IPS DF 19.7 (cell line): ENCODE measurements at regions not wholly inside any gene's neighbourhood (a gene's known extent, or its start where the extent isn't known, plus 50 kb on each side); places are given as distances from the start of the nearest gene placed in this dataset.

ENCODE experiments used
- DNase-seq: peaks from one replicate; pipeline ENCODE4 v3.0.0-alpha.2; 2013; ENCODE audit warnings: low read depth, low spot score

DNA sequence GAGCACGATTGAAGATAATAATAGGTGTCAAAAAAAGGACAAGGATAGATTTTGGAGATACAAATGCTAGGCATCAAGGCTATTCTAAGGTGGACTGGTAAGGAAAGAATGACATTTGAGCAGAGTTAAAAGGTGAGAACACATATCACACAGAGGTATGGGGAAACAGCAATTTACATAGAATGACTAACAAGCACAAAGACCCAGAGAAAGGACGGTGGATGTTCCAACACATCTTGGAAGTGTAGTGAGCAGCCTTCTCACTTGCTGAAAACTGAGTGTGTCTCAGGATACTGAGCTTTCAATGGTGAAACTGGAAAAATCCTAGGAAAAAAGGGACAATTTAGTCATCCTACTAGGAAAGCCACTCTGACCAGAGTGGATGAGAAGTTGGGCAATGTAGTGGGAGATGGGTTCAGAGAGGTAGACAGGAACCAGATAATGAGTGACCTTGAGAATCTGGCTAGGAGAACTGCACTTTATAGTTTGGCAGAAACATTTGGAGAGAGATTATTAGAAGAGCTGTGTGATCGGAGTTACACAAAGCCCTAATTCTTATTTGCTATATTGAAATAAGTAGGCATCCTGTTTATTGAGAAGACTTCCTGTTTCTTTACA is 706.0 kb downstream of the KCNA4 start:
- DNase-seq = no peak

DNA sequence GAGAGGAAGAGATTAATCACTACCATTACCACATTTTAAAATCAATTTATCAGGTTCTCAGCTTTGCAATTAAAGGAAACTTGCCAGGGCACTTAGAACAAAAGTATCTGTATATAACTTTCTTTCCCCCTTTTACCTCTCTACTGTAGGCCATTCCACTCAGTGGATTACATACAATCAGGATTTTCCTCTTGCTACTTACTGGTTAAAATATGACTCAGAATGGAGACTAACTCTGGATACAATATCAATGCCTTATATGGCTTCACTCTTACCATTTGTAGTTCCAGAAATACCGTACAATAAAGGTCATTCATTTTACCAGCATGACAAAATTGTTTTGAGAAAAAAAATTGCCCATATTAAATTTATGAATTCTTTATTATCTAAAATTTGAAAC is 706.8 kb downstream of the KCNA4 start:
- no peak for DNase-seq

DNA sequence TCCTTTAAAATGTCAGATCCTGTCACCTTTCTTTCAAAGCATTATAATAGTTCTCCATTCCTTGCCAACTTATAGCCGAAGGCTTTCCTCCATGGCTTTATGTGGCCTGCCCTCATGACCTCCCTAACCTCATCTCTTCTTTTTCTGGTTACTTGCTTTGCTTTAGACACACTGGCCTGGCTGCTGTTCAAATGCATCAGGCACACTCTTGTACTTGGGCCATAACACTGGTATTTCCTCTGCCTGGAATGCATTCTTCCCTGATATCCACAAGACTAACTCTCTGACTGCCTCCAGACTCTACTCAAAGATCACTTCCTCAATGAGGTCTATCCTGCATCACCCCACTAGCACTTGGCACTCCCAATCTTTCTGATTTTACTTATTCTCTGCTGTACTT is 710.3 kb downstream of the KCNA4 start:
- no peak for DNase-seq

DNA sequence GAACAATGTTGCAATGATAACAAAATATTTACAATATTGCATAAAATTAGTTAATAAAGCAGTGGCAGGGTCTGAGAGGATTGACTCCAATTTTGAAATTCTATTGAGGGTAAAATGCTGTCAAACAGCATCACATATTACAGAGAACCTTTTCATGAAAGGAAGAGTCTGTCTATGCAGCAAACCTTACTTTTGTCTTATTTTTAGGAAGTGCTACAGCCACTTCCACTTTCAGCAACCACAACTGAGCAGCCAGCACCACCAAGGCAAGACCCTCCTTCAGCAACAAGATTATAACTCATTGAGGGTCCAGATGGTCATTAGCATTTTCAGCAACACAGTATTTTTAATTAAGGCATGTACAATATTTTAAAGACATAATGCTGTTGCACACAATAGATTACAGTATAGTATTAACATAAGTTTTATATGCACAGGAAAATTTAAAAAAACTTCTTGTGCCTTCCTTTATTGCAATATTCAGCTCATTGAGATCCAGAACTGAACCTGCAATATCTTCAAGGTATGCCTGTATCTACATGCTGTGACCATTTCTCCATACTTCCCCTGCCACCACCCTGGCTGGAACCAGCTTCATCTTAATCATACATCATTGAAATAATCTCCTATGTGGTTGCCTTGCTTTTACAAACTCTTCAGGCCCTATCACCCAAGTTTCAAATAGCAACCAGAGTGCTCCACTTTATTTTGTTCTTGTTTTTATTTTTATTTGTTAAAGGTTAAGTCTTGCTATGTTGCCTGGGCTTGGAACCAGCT is 711.2 kb downstream of the KCNA4 start:
- DNase-seq = no peak

DNA sequence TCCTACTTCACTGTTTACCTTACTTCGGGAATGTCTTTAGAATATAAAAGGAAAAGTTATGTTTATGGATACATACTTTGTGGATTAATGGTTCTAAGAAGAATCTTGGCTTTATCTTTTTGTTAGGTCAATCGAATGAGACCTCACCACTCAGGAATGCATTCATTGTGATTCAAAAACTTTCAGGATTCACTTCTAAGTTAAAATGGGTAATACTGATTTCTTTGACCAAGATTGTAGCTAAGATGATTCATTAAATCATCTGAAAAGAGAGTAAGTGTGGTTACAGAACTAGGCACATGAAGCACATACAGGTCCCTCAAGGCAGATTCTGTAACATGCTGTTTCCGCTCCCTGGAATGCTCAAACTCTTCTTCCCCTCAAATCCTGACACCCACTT is 716.4 kb downstream of the KCNA4 start:
- no peak for DNase-seq

DNA sequence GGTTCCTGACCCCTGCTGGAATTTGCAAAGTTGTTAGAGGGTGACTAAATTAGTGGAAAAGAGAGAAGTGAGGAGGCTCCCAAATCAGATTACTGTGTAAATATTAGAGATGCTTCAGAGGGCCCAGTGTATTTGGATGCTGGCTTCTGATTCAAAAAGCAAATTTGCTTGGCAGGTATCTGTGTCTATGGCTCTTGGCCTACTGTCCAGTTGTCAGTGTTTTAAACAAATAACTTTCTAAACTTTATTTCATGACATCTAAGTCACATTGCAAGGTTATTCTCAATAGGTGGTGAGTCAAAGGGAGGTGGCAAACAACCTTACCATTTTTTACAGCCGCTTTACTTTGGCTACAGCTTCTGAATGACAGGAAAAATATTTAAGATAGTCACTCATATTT is 720.1 kb downstream of the KCNA4 start:
- DNase-seq = no peak

DNA sequence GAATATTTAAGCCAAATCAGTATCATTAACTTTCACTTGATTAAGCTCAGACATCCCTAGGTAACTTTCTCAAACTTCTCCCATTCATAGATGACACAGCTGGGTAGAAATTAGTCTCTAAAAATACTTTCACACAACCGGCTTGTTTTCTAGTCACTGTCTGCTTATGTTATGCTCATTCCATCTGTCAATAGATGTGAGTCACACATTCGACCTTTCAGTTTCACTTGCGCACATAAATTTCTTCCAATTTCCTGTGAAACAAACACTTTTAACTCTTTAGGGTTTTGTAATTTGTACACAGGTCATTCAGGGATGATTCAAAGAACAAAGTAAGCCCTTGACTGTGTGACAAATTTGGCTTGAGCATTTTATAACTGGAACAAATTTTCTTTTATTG is 723.0 kb downstream of the KCNA4 start:
- no peak for DNase-seq

DNA sequence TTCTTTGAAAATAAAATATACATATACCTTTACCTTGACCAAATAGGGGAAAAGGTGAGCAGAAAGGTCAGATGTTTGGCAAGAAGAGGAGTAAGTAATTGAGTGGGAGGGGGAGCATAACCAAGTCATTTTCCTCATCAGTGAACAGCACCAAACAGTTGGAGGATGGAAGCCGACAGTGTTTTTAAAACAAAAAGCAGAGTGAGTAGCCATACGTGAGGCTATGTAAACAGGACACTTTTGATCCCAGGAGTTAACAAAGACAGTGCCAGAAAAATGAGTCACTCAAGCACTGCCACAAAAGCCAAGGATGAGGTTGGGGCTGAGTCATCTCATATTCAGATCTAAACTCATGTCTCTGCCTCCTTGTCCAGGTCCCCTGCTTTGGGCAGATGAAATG is 734.7 kb downstream of the KCNA4 start:
- DNase-seq = no peak

DNA sequence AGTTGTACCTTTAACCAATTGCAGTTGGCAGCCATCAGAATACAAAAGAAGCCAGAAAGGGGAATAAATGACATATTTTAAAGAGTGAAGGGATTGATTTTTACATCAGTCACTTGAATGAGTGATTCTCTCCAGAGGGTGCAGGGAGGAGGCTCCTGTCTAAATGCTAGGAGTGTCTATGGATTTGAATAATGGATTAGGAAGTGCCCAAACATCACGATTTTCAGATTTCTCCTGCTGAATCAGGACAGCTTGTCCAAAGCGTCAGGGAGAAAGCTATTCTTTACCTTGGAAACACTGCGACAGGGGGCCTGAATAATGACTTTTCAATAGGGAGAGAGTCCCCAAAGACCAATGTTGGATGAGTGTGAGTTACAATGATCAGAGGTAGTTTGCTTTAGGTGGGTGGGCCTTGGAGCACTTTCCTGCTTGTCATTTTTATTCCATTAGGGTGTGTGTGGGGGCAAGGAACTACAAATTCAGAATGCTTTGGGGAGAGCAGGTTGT is 735.5 kb downstream of the KCNA4 start:
- no peak for DNase-seq

DNA sequence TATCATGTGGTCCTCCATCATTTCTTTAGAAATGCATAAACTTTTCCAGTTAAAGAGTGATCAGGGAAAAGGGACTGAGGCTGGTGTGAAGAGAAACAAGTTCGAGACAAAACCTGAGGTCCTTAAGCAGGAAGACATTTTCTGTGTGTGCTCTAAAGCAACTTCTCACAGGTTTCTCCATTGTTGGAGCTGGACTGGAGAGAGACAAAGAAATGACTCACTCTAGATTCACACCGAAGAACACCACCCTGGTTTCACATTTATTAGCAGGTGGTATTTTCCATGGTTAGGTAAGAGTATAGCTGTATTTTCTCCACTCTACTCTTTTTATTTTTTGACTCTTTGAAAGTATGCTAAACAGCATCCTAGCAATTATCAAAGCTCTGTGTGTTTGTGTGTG is 736.4 kb downstream of the KCNA4 start:
- no peak for DNase-seq

DNA sequence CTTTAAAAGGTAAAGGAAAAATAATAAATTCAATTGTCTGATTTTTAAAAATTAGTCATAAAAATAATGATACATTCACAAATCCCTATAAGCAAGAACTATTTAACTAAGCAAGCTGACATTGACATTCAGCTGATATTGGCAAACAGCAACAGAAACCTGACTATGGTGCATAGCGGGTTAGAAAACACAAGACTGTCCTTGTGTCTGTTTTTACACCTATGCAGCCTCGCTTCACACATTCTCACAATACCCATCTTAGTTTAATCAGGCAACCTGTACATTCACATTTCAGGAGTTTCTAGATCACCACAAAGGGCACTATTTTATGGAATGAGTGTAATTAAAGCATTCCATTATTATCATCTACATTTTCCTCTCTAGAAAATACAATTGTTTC is 737.1 kb downstream of the KCNA4 start:
- DNase-seq = no peak

DNA sequence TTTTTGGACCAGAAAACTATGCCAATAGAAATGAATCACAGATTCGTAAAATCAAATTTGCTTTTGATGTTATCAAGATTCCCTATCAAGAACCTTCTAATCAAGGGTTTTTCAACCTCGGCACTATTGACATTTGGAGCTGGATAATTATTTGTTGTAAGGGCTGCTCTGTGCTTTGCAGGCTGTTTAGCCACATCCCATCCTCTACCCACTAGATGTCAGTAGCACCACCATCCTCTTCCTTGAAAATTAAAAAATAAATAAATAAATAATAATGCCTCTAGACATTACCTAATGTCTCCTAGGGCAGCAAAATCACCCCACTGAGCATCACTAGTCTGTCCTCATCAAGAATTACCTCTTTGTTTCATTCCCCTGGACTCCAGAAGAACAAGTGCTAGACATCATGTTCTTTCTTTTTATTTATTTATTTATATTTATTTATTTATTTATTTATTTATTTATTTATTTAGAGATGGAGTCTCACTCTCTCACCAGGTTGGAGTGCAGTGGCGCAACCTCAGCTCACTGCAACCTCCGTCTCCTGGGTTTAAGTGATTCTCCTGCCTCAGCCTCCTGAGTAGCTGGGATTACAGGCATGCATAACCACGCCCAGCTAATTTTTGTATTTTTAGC is 744.7 kb downstream of the KCNA4 start:
- DNase-seq = no peak

DNA sequence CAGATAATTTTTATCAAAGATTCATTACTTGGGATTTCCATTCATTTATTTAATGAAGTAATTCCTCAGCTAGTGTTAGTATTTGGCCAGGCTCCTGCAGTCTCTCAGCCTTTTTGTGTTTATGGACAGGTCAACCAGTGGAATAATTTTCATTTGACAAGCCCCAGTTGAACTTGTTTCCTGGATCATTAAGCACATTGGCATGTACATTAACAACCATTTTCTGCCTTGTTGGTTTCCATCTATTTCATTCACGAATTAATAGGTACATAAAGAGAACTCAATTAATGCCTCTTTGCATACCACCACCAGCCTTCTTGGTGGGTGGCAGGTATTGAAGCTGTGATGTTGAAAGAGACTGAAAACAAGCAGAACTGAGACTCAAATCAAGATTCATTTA is 745.2 kb downstream of the KCNA4 start:
- DNase-seq = no peak

DNA sequence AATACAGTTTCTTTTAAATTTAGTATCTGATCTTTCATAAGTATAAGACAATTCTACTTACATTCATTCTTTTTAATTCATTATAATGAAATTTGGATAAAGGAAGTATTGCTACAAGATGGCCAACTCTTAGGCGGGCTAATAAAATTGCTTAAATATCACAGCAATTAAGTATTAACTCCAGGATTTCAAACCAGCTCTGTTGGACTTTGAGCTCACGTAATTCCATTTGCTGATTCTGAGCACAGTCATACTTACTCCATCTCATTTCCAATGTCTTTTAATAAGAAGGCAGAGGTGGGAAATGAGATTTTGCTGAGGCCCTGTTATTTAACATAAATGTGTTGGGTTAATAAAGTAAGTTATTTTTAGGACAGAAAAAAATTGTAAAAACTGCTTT is 748.1 kb downstream of the KCNA4 start:
- DNase-seq = no peak

DNA sequence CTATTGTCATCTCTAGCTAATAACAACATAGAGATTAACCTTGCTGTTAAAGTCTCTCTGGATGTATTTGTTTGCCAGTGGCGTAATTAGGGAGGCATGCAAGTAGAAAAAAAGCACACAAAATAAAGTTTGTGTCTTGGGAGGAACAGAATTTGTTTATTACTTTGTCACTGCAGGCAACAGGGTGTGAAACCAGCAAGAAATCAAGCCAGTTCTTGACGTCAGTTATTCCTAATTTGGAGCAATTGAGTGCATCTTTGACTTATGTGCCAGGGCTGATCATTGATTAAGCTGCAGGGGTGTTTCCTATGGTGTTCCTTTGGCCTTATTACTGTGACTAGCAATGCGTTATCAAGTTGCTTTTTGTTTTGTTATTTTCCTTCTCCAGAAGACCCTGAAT is 751.0 kb downstream of the KCNA4 start:
- no peak for DNase-seq

DNA sequence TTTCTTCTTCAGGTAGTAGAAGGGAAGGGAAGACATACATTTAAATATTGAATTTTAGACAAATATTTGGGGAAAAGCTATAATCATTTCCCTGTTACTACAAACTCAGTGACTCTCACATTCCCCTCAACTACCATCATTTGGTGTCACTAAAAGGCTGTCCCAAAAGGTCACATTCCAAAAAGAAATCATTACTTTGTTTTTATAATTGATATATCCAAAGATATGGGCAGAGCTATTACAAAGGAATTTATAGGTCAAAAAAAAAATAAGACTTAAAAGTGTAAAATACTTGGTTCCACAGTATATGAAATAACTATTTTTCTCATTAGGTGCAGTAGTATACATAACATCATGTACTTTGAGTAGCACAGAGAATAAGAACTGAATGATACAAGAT is 751.4 kb downstream of the KCNA4 start:
- no peak for DNase-seq

DNA sequence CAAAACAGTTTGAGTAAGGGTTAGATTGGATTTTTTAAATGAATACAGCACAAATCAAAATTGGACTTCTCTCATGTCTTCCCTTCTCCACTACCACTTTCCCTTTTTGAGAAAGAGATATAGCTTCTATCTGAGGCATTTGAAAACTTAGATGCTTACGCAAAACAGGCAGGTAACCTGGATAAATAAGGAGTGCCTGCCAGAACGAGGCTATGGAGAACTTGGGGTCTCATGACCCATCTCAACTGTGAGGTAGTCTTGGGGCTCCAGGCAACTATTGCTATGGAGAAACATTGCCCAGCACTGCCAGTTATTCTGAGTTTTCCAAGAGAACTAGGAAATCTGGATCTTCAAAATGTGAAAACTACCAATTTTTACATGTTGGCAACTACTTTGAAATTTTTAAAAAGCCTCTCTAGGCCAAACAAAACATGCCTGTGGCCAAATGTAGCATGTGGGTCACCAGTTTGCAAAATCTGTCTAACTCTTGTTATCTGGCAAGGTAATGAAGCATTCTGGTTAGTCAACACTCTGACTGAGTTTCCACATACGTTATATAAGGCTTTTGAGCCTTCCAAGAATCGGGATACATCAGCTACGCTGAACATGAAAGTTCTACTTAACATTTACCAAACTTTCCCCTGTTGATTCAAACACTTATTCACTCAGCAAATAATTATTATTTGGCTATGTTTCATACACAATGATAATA is 752.7 kb downstream of the KCNA4 start:
- DNase-seq = no peak

DNA sequence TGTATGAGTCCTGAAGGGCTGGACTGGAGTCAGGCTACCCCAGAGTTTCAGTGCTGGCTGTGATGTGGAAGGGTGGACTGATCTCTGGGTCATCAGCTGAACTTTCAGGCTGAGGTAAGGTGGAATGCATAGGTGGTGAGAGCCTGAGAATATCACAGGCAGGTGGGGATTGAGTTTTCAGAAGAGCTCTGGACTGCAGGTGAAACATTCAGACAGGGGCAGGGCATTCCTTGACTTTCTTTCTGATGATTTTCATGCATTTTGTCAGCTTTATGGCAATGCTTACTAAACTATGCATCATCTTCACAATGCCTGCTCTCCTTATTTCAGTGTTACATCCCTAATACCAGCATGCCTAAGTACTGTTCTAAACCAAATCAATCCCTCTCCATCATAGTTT is 755.0 kb downstream of the KCNA4 start:
- DNase-seq = no peak

DNA sequence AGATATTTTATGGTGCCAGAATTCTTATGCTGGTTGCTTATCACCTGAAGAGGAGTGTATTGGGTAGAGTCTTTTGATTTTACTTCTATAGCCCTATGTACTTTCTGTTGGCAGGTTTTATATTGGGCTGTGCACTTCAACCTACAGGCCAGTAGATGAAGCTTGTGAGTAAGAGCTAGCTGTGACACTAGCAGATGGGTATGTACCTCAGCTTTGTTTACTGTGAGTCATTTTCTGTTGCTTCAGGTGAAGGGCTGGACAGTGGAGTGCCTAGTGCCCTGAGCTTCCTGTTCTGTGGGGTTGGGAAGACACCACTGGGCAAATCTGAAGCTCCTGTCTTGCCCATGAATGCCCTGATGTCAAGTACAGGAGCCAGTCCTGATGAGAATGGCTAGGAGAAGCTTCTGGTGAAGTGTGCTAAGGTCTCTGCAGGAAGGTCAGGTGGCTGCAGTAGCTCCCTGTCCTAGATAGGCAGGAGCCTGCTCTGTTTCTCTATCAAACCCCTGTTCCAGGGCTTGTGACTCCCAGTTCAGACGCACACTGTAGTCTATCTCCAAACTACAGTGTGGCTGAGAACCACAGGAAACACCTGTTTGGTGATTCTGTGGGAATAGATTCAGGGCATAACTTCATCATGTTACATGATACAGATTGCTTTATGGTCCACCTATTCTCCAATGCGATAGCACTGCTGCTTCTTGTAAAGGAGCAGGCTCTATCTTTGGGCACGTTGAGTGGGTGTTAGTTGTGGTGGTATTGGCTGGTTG is 755.7 kb downstream of the KCNA4 start:
- no peak for DNase-seq

DNA sequence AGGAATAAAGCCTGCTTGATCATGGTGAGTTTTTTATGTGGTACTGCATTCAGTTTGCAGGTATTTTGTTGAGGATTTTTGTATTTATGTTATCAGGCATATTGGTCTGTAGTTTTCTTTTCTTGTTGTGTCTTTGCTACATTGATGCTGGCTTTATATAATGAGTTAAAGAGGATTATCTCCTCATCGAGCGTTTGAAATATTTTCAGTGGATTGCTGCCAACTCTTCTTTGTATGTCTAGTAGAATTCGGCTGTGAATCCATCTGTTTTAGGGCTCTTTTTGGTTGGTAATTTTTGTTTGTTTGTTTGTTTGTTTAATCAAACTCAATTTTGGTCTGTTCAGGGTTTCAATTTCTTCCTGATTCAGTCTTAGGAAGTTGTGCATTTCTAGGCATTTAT is 758.4 kb downstream of the KCNA4 start:
- no peak for DNase-seq

DNA sequence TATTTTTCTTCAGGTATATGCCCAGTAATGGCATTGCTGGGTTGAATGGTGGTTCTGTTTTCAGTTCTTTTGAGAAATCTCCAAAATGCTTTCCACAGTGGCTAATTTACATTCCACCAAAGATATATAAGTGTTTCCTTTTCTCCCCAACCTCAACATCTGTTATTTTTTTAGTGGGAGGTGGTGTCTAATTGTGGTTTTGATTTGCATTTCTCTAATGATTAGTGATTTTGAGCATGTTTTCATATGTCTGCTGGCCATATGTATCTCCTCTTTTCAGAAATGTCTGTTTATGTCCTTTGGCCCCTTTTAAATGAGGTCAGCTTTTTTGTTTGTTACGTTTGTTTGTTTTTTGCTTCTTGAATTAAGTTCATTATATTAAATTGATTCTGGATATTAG is 760.2 kb downstream of the KCNA4 start:
- no peak for DNase-seq

DNA sequence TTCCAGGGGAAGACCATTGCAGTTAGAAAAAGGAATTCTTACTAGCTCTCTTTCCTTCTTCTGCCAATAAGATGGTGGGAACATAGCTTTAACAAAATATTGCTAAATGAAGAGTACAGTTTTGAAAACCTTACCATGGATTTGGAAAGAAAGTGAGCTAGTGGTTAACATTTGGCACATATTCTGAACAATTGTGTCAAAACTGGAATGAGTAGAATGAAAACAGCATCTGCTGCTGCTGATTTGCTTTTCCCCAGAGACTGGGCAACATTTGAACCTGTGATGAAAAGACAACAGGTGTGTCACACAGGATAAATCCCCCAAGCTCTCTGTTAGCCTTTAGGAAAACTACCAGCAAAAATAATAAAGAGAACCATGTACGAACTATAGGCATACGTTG is 761.4 kb downstream of the KCNA4 start:
- no peak for DNase-seq
